HEK293 (cell line): ENCODE measurements at regions not wholly inside any gene's neighbourhood (a gene's known extent, or its start where the extent isn't known, plus 50 kb on each side); places are given as distances from the start of the nearest gene placed in this dataset.

Source experiments
- CTCF ChIP-seq: fragments of 450-650 bp; formaldehyde crosslinking; IDR thresholded peaks from 2 replicates; pipeline ENCODE4 v1.5.1; 2016; ENCODE audit warnings: missing biosample characterization, missing genetic modification characterization
- EGR2 ChIP-seq: fragments of 450-650 bp; formaldehyde crosslinking; IDR thresholded peaks from 2 replicates; pipeline ENCODE4 v1.5.1; 2016; ENCODE audit warnings: low read depth, missing biosample characterization, missing genetic modification characterization
- HOXD13 ChIP-seq: sonication (generic); formaldehyde crosslinking; IDR thresholded peaks from 2 replicates; pipeline ENCODE4 v1.8.0; 2022; ENCODE audit warnings: missing genetic modification reagents, borderline replicate concordance
- KLF9 ChIP-seq: fragments of 450-650 bp; formaldehyde crosslinking; IDR thresholded peaks from 2 replicates; pipeline ENCODE4 v1.5.1; 2016; ENCODE audit warnings: missing biosample characterization, missing genetic modification characterization, low read depth
- PRDM10 ChIP-seq: fragments of 450-650 bp; formaldehyde crosslinking; IDR thresholded peaks from 2 replicates; pipeline ENCODE4 v1.5.1; 2016; ENCODE audit warnings: missing biosample characterization, missing genetic modification characterization
- TCF7L2 ChIP-seq: IDR thresholded peaks from 2 replicates; pipeline ENCODE4 v1.6.1; 2011; ENCODE audit warnings: low read depth, mild to moderate bottlenecking, inconsistent platforms, low read length, moderate library complexity, borderline replicate concordance
- ZBTB11 ChIP-seq: fragments of 450-650 bp; formaldehyde crosslinking; conservative IDR thresholded peaks from 2 replicates; pipeline ENCODE4 v1.5.1; 2016; ENCODE audit warnings: low read depth, missing biosample characterization, missing genetic modification characterization
- ZNF146 ChIP-seq: fragments of 450-650 bp; formaldehyde crosslinking; IDR thresholded peaks from 2 replicates; pipeline ENCODE4 v1.5.1; 2016; ENCODE audit warnings: missing biosample characterization, missing genetic modification characterization
- ZNF24 ChIP-seq: fragments of 450-650 bp; formaldehyde crosslinking; IDR thresholded peaks from 2 replicates; pipeline ENCODE4 v1.5.1; 2016; ENCODE audit warnings: missing biosample characterization, missing genetic modification characterization
- ZNF292 ChIP-seq: fragments of 450-650 bp; formaldehyde crosslinking; IDR thresholded peaks from 2 replicates; pipeline ENCODE4 v1.5.1; 2016; ENCODE audit warnings: low read depth, missing biosample characterization, missing genetic modification characterization, borderline replicate concordance
- ZNF350 ChIP-seq: fragments of 450-650 bp; formaldehyde crosslinking; IDR thresholded peaks from 2 replicates; pipeline ENCODE4 v1.5.0; 2017; ENCODE audit warnings: missing biosample characterization, mild to moderate bottlenecking, missing genetic modification characterization
- ZNF398 ChIP-seq: fragments of 450-650 bp; formaldehyde crosslinking; IDR thresholded peaks from 2 replicates; pipeline ENCODE4 v1.5.1; 2017; ENCODE audit warnings: missing biosample characterization, missing genetic modification characterization
- ZNF626 ChIP-seq: fragments of 450-650 bp; sonication (Bioruptor Pico); formaldehyde crosslinking; IDR thresholded peaks from 2 replicates; pipeline ENCODE4 v1.5.1; 2018; ENCODE audit warnings: missing biosample characterization, missing genetic modification characterization, inconsistent platforms

- TF ChIP-seq CTCF (tag by site-specific recombination), result no peak
- TF ChIP-seq KLF9 (tag by site-specific recombination), result no peak
- TF ChIP-seq ZNF146, result no peak
- TF ChIP-seq EGR2 (tag by site-specific recombination), result no peak
- no peak for TF ChIP-seq PRDM10 (tag by site-specific recombination)
- no peak for TF ChIP-seq TCF7L2
- no peak for TF ChIP-seq HOXD13
- no peak for TF ChIP-seq ZNF398 (tag by site-specific recombination)
- no peak for TF ChIP-seq ZBTB11 (tag by site-specific recombination)
- TF ChIP-seq ZNF350 (tag by site-specific recombination), result no peak
- TF ChIP-seq ZNF626 (tag by site-specific recombination), result no peak
- no peak for TF ChIP-seq ZNF24 (tag by site-specific recombination)
- no peak for TF ChIP-seq ZNF292
Measured at GRCh38 chr6:137806914-137807682, 60.0 kb upstream of the TNFAIP3 start.
